Astrocyte of the spinal cord (primary cell): ENCODE measurements at regions not wholly inside any gene's neighbourhood (a gene's known extent, or its start where the extent isn't known, plus 50 kb on each side); places are given as distances from the start of the nearest gene placed in this dataset.
"Not testable (repeated sequence)": the region's sequence is repeated elsewhere in the genome, so short reads cannot be mapped to it uniquely, and the experiment has no call there.

Experiments used
- DNase-seq: peaks from one replicate; pipeline ENCODE4 v3.0.0; 2011; ENCODE audit warnings: low read depth, low spot score
- H3K4me3 ChIP-seq: 2 replicates; pipeline ENCODE4 v1.5.1; 2011; ENCODE audit warnings: low read depth, mild to moderate bottlenecking, low read length, moderate library complexity
- CTCF ChIP-seq: IDR thresholded peaks from 2 replicates; pipeline ENCODE4 v1.5.1; 2012; ENCODE audit warnings: low read depth, mild to moderate bottlenecking, low read length, inconsistent platforms
- in situ Hi-C: cut with HindIII; loops from 2 replicates; pipeline ENCODE4 v1.10.0; 2017; ENCODE audit warnings: low sequenced_read_pairs

- DNase-seq, result no peak
- TF ChIP-seq CTCF, result no peak
- no peak overlapping the region for H3K4me3 ChIP-seq
- in situ Hi-C loops, result no loop called here
Observed at GRCh38 chr22:33124471-33124870, 66.3 kb upstream of the SYN3 start.

- DNase-seq, in situ Hi-C loops, H3K4me3 ChIP-seq: not testable (repeated sequence)
Observed at GRCh38 chr22:33122439-33122838, 64.3 kb upstream of the SYN3 start.

- in situ Hi-C loops, result no loop called here
- H3K4me3 ChIP-seq, result no peak overlapping the region
- no peak for DNase-seq
- no peak for TF ChIP-seq CTCF
Observed at GRCh38 chr22:33119044-33119443, 60.9 kb upstream of the SYN3 start.

- H3K4me3 ChIP-seq, result no peak overlapping the region
- in situ Hi-C loops, result no loop called here
Observed at GRCh38 chr22:33117821-33118220, 59.6 kb upstream of the SYN3 start.

GRCh38 chr22:33116841-33117547, 58.8 kb upstream of the SYN3 start:
- TF ChIP-seq CTCF, result no peak

More at GRCh38 chr22:33117821-33118220, 59.6 kb upstream of the SYN3 start:
- no peak for TF ChIP-seq CTCF
- DNase-seq, result no peak

GRCh38 chr22:33114565-33114964, 56.4 kb upstream of the SYN3 start:
- in situ Hi-C loops, result no loop called here
- no peak overlapping the region for H3K4me3 ChIP-seq
- no peak for TF ChIP-seq CTCF
- no peak for DNase-seq

More at GRCh38 chr22:33116841-33117547, 58.8 kb upstream of the SYN3 start:
- no peak for DNase-seq
- no peak overlapping the region for H3K4me3 ChIP-seq
- in situ Hi-C loops, result no loop called here

- in situ Hi-C loops, result no loop called here
- DNase-seq, result no peak
- no peak overlapping the region for H3K4me3 ChIP-seq
- TF ChIP-seq CTCF, result no peak
Observed at GRCh38 chr22:33112580-33112979, 54.4 kb upstream of the SYN3 start.
